A549 (cell line): ENCODE measurements at regions not wholly inside any gene's neighbourhood (a gene's known extent, or its start where the extent isn't known, plus 50 kb on each side); places are given as distances from the start of the nearest gene placed in this dataset.
A peak's percentile ranks its signal among the peaks of the same experiment; 100 is the strongest.

ENCODE experiments used
- EHF ChIP-seq: fragments of 250-450 bp; sonication (Bioruptor Pico); IDR thresholded peaks from 2 replicates; pipeline ENCODE4 v1.5.0; 2020; ENCODE audit warnings: mild to moderate bottlenecking
- ELK1 ChIP-seq: fragments of 150-350 bp; IDR thresholded peaks from 2 replicates; pipeline ENCODE4 v1.6.1; 2014; ENCODE audit warnings: low read depth, mild to moderate bottlenecking, low read length
- ESRRA ChIP-seq: fragments of 150-350 bp; IDR thresholded peaks from 2 replicates; pipeline ENCODE4 v1.6.1; 2014; ENCODE audit warnings: mild to moderate bottlenecking, low read length, borderline replicate concordance
- GATA3 ChIP-seq: IDR thresholded peaks from 2 replicates; pipeline ENCODE4 v1.6.1; 2012; ENCODE audit warnings: borderline replicate concordance
- HOXB13 ChIP-seq: fragments of 250-450 bp; sonication (Bioruptor Pico); IDR thresholded peaks from 2 replicates; pipeline ENCODE4 v1.5.0; 2020; ENCODE audit warnings: low read depth, mild to moderate bottlenecking, moderate library complexity
- JUN ChIP-seq, 2 experiments: fragments of >200 bp; sonication (Bioruptor Twin); formaldehyde crosslinking; IDR thresholded peaks; 2 replicates in 1 of 2; 3 replicates in 1 of 2; pipeline ENCODE4 v1.6.1; 2016 to 2017
- KDM1A ChIP-seq: fragments of 200-600 bp; sonication (generic); IDR thresholded peaks from 2 replicates; pipeline ENCODE4 v1.6.1; 2016; ENCODE audit warnings: low read depth, mild to moderate bottlenecking
- POLR2A ChIP-seq: IDR thresholded peaks from 2 replicates; pipeline ENCODE4 v1.6.1; 2012; ENCODE audit warnings: mild to moderate bottlenecking, low read length
- POLR2AphosphoS2 ChIP-seq: conservative IDR thresholded peaks from 2 replicates; pipeline ENCODE4 v1.6.1; 2012; ENCODE audit warnings: low read length, improper control_type of control experiment, inconsistent platforms
- RAD21 ChIP-seq, 2 experiments: fragments of >200 bp in 1 of 2; sonication (Bioruptor Twin) in 1 of 2; formaldehyde crosslinking in 1 of 2; IDR thresholded peaks in 1 of 2; conservative IDR thresholded peaks in 1 of 2; 2 replicates in 1 of 2; 3 replicates in 1 of 2; pipeline ENCODE4 v1.6.1; 2012 to 2018; ENCODE audit warnings: inconsistent platforms in 1 of 2
- REST ChIP-seq: fragments of 200-600 bp; sonication (generic); IDR thresholded peaks from 2 replicates; pipeline ENCODE4 v1.6.1; 2016; ENCODE audit warnings: antibody characterized with exemption, mild to moderate bottlenecking, moderate library complexity
- TF ChIP-seq, protein P1 (sequence below): IDR thresholded peaks from 2 replicates; pipeline ENCODE4 v1.6.1; 2012
- TF ChIP-seq, protein P2 (sequence below): fragments of >200 bp; sonication (Bioruptor Twin); formaldehyde crosslinking; IDR thresholded peaks from 3 replicates; pipeline ENCODE4 v1.5.1; 2016

- no peak for TF ChIP-seq KDM1A
- TF ChIP-seq POLR2AphosphoS2 = no peak
- no peak for TF ChIP-seq POLR2A
- TF ChIP-seq JUN (IDR thresholded peaks at IDR 0.05) = no peak
- no peak for TF ChIP-seq ESRRA
- no peak for TF ChIP-seq HOXB13 (CRISPR knock-in tag)
- TF ChIP-seq, protein P1, sequence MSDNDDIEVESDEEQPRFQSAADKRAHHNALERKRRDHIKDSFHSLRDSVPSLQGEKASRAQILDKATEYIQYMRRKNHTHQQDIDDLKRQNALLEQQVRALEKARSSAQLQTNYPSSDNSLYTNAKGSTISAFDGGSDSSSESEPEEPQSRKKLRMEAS = no peak
- TF ChIP-seq ELK1 = no peak
- TF ChIP-seq EHF (CRISPR knock-in tag) = no peak
- peak in 1 of 2 experiments; percentile 17; a peak in 1 of 5 replicates for TF ChIP-seq RAD21 (conservative IDR thresholded peaks at IDR 0.05 in 1 of 2, IDR thresholded peaks at IDR 0.05 in 1 of 2)
- no peak for TF ChIP-seq GATA3
- TF ChIP-seq, protein P2, sequence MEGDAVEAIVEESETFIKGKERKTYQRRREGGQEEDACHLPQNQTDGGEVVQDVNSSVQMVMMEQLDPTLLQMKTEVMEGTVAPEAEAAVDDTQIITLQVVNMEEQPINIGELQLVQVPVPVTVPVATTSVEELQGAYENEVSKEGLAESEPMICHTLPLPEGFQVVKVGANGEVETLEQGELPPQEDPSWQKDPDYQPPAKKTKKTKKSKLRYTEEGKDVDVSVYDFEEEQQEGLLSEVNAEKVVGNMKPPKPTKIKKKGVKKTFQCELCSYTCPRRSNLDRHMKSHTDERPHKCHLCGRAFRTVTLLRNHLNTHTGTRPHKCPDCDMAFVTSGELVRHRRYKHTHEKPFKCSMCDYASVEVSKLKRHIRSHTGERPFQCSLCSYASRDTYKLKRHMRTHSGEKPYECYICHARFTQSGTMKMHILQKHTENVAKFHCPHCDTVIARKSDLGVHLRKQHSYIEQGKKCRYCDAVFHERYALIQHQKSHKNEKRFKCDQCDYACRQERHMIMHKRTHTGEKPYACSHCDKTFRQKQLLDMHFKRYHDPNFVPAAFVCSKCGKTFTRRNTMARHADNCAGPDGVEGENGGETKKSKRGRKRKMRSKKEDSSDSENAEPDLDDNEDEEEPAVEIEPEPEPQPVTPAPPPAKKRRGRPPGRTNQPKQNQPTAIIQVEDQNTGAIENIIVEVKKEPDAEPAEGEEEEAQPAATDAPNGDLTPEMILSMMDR = 0 out of 3 replicates have a peak, but pooled peaks have one; percentile 6
- TF ChIP-seq REST = no peak
These were observed 597.9 kb upstream of the ADAMTS5 start for GRCh38 chr21:27564684-27565301.
